DMS114 treated with DMSO at 0.1 percent for 48 hours (cell line): ENCODE measurements at regions not wholly inside any gene's neighbourhood (a gene's known extent, or its start where the extent isn't known, plus 50 kb on each side); places are given as distances from the start of the nearest gene placed in this dataset.
"Not testable (repeated sequence)": the region's sequence is repeated elsewhere in the genome, so short reads cannot be mapped to it uniquely, and the experiment has no call there.

Source experiments
- DNase-seq: peaks from one replicate; lab custom pipeline; 2025; ENCODE audit not compliant: unreplicated experiment; lab: John Stamatoyannopoulos, UW

DNA sequence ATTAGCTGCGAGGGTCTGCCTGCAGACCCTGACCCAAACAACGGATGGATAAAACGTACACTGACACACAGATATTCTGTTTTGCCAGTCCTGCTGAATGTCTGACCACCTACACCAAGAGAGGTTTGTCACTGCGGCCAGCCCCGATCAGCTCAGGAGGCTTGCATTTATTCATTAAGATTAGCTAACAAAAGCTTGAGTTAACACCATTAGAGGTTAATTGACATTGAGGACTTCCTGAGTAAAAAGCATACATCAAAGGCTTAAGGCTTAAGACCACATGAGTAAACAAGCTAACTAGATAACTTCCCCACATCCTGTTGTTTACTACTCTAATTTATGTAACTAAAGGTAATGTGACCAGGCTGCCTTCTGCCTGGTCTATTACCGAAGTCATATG, 198.1 kb upstream of the TRPC7 start:
- DNase-seq, result no peak

DNA sequence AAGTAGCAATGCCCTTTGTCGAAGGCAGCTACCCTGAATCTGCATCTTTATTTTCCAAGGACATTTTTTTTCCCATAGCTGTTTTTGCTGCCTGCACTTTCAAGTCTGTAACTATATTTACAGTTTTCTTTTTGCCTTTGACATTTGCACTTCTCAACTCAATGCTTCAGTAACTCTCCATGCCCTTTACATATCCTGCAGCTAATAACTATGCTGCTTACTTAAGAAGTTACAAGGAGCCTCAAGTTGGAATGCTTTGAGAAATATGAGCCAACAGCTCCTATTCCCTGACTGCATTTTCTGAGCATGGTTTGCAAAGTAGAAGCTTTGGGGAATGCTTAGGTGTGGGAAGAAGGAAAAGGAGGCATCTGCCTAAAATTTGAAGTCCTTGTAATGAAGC, 194.8 kb upstream of the TRPC7 start:
- DNase-seq, result no peak

DNA sequence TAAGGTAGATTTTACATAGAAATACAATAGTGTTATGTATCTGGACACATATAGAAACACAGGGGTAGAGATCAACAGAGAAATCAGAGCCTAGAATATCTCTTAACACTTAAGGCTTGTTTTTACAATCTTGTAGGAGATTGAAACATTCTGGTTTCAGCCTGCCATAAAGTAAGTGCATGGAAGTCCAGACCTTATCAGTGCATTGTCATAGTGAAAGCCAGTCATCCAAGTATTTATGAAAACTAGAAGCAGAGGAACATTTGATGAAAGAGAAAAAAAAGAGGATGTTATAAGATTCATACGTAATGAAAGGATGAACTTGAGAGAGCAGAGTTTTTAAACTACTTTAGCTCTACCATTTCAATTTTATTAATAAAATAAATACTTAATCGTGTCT, 194.3 kb upstream of the TRPC7 start:
- no peak for DNase-seq

DNA sequence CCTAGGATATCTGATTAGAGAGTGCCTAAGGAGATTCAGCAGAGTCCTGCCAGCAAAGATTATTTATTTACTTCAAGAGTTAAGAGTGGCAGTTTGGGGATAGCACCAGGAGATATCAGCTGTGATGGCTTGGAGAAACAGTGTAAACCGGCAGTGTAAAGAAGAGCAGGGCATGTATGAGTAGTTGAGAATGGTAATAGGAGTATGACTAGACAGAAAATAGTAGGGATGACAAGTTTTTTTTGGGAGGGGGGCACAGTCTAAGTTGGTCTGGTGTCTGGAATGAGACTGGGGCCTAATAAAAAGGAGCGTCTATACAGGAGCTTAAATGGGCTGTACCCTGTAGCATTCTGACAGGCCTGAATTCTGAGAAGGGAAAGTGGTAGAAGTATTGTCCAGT, 181.8 kb upstream of the TRPC7 start:
- DNase-seq, result not testable (repeated sequence)

DNA sequence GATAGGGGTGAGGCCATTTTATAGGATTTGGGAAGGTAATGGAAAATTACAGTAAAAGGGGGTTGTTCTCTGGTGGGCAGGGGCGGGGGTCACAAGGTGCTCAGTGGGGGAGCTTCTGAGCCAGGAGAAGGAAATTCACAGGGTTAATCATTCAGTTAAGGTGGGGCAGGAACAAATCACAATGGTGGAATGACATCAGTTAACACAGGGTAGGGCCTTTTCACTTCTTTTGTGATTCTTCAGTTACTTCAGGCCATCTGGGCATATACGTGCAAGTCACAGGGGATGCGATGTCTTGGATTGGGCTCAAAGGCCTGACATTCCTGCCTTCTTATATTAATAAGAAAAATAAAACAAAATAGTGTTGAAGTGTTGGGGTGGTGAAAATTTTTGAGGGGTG, 181.1 kb upstream of the TRPC7 start:
- not testable (repeated sequence) for DNase-seq

DNA sequence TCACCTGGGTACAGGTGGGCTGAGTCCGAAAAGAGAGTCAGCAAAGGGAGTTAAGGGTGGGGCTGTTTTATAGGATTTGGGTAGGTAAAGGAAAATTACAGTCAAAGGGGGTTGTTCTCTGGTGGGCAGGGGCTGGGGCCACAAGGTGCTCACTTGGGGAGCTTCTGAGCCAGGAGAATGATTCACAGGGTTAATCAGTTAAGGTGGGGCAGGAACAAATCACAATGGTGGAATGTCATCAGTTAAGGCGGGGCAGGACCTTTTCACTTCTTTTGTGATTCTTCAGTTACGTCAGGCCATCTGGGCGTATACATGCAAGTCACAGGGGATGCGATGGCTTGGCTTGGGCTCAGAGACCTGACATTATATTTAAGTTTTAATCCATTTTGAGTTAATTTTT, 179.7 kb upstream of the TRPC7 start:
- not testable (repeated sequence) for DNase-seq

DNA sequence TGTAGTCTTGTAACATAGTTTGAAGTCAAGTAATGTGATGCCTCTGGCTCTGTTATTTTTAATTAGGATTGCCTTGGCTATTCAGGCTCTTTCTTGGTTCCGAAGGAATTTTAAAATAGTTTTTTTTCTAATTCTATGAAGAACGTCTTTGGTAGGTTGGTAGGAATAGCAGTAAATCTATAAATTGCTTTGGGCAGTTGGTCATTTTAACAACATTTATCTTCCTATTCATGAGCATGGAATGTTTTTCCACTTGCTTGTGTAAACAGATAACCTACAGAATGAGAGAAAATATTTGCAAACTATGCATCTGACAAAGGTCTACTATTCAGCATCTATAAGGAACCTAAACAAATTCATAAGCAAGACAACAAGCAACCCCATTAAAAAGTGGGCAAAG, 173.2 kb upstream of the TRPC7 start:
- DNase-seq, result no peak

DNA sequence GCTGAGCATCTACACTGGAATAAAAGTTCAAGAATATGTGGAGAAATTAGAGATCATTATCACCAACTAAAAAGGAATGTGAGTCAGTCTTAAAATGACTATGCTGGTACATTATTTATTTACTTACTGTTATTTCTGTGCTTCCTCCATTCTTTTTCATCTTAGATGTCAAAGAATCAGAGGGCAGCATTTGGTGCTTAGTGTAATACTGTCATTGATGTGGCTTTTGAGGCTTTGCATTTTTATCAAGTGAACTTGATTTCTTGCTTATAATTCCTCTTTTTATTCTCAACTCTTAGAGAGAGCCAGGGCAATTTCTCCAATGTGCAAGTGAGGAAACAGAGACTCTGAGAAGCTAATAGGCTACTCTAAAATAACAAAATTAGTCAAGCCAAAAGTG, 163.7 kb upstream of the TRPC7 start:
- no peak for DNase-seq

DNA sequence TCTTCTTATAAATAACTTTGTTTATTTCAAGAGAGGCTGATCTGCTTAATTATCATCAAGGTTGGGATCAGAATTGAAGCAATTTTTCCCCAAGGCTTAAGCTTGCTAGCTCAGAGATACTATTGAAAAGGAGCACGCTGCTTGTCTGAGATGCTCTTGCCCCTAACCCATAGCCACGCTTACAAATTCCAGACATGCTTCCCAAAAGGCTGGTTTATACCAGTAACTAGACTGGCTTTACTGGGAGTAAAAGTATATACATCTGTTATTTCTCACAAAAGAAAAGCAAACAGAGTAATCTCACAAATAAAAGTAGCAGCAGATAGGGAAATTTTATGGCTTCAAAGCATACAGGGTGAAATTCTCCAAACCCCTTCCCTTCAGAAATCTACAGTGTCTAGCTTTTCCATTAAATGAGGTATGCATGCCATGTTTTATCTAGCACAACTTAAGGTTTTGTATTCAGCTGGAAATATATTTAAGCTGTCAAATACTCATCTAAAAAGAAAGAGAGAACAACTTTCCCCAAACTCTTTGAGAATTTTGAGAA, 163.2 kb upstream of the TRPC7 start:
- no peak for DNase-seq

DNA sequence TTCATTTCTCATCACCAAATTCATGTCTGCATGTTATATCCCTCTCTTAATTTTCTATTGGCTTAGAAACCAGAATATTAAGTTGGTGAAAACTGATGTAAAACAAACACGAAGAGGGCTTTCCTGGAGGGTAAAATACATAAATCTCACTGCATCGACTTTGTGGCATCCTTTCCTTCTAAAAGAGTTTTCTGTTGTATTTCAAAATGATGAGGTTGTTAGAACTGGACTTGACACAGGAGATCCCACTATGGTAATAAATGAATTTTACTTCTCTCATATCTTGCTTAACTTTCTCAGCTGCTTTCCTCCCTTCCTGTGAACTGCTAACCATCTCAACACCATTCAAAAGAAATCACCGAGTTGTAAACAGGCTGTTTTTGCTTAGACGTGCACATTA, 162.0 kb upstream of the TRPC7 start:
- DNase-seq, result no peak

DNA sequence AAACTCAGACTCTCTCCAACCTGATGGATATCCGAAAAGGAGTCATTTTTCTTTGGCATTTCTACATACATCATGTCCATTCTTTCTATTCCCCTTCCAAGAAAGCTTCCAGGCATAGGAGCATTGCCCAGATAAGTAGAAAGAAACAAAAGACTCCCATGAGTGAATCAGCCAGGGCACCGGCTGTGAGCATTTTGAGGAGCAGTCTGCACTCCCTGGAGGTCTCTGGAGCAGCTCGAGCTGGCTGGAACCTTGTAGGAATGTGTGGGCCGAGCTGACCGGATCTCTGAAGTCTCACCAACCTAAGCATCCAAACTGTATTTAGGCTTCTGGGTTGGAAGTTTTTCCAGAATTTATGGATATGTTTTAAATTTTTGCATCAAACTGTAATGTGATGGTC, 161.4 kb upstream of the TRPC7 start:
- no peak for DNase-seq

DNA sequence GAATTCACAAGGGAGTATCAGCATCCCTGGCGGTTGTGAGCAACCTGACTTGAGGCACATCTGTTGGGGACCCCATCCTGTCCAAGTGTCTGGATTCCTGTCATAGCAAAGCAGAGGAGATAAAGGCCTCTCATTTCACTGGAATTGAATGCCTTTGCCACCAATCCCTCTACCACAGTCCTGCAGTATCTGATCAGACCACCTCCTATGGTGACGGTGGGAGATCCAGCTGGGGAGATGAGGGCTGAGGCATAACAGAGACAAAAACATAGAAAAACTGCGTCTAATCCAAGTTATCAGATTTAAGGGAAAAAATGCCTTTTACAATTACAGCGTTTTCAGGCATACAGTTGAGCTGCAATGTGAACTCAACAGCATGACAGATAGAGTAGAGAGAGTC, 160.7 kb upstream of the TRPC7 start:
- DNase-seq, result no peak

DNA sequence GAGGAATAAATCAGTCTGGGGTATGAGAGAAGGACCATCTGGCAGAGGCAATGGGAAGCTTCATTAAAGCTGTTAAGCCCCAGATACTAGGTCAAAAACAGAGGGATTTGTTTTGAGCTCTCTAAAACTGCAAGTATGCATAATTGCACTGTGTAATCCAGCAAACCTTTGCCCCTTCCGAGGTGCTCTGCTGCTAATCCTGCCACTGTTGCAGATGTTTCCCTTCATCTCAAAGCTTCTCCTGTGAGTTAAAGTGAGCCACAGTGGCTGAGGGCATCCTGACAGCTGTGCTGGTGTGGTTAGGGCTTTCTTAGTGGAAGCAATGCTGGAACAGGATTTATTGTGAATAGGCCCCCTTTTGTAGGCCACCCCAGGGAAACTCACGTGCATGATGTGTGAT, 160.3 kb upstream of the TRPC7 start:
- DNase-seq, result no peak

DNA sequence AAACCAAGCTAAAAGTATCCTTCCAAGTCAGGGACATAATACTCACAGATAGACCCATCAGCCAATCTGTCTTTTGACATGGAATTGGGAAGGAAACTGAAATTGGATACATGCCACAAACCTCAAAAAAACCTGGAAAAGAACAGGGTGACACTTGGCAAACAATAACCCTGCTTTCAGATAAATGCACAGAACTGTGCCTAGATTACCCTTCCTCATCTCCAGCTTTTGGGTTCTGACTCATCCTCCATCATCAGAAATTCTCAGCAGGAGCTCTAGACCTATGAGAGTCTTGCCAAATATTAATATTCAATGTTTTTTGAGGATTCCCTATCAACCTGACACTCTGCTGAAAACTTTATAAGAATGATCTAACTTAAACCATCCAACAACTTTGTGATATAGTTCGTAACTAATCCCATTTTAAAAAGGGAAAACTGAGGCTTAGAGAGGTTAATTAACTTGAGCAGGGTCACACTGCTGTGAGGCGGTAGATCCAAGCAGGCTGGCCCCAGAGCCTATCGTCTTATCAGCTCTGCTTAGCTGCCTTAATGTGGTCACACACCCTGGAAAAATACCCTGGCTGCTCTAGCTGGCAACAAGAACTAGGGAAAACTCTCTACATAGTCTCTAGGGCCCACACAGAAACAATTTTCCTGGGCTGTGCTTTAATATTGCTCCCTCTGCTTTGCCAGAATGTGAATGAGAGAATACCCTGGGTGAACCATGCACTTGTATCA, 157.0 kb upstream of the TRPC7 start:
- DNase-seq, result no peak

DNA sequence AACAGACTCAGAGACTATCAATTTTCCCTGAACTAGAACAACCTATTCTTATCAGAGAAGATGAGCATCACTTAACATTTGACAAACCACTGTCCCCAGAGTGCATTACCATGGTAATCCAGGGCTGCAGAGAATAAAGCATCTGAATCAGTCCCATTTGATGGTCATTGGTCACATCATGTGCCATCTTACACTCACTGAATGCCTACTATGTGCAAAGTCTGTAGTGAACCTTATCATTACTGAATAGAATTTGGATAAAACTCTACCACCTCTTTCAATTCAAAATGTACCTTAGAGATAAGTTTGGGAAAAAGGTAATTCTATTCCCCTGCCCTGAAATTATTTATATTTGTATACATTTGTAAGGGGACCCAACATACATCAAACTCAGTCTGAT, 156.4 kb upstream of the TRPC7 start:
- DNase-seq, result no peak

DNA sequence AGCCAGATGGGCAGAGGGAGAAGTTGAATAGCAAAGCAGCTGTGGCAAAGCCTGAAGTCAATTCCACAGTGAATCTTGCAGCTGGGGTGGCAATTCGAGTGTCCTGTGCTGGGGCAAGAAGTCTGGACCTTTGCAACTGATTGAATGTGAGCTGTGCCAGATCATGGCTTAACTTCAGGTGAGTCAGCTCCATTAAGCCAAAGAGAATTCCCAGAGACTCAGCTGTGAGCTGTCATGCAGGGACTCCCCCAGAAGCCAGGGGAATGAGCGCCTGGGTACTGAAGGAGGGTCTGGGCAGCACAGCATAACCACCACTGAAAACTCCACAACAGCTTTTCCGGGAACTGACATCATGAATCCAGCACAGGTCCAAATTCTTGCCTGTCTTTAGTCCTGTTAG, 153.5 kb upstream of the TRPC7 start:
- no peak for DNase-seq

DNA sequence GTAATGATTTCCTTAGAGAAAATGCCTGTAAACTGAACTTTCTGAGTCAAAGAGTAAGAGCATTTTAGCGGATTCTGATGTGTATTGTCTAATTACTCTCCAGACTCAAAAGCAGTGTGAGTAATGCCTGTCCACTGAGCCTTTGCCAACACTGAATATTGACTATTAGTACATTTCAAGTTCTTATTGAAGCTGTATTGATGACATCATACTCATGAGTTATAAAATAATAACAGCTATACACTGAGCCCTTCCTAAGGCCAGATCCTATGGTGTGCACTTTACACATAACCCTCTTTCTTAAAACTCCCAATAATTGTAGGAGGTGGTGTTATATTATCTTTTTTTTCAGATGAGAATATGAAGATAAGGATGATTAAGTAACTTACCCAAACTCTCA, 152.8 kb upstream of the TRPC7 start:
- no peak for DNase-seq

DNA sequence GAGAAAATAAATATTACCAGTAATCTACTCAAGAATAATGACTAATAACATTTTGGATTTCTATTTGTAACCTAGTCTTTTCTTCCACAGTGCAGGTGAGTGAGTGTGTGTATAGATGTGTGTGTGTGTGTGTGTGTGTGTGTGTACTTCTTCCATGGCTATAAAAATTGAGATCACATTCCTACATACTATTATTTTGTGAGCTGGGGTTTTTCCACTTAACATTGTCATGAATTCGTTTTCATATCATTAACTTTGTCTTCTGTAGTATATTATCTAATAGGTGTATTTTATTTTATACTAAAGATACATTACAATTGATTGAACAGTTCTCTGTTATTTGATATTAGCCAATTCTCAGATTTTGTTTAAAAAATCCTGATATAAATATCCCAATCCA, 152.4 kb upstream of the TRPC7 start:
- DNase-seq, result no peak

DNA sequence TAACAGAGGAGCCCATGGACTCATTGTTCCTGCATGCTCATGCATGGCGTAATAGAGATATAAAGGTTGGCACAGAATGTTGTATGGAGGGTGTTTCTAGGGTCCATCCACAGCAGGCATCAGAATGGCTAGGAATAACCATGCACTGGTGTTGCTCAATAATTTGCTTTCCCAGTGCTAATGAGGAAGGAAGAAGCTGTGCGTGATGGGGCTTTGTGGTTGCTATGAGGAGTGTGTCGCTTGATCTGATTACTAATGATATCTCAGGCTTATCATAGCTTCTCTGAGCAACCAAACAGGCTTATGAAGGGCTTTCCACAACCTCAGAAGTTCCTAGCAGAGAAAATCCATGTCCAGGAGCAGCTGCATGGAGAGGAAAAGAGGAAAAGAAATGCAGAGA, 151.3 kb upstream of the TRPC7 start:
- DNase-seq, result no peak

DNA sequence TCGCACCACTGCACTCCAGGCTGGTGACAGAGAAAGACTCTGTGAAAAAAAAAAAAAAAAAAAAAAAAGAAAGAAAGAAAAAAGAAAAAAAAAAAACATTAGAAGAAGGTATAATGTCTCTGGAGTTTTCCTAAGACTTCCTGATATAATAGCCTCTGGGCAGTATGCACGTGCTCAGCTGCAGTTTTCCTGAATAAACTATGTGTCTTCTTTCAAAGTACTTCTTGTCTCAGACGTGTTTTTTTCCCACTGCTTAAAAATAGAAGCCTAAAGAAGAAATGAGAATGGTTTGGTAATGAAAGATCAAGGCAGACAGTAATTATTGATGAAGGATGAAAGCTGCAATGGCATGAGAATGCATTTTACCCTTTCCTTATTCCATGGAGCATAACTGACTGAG, 148.1 kb upstream of the TRPC7 start:
- DNase-seq, result no peak

DNA sequence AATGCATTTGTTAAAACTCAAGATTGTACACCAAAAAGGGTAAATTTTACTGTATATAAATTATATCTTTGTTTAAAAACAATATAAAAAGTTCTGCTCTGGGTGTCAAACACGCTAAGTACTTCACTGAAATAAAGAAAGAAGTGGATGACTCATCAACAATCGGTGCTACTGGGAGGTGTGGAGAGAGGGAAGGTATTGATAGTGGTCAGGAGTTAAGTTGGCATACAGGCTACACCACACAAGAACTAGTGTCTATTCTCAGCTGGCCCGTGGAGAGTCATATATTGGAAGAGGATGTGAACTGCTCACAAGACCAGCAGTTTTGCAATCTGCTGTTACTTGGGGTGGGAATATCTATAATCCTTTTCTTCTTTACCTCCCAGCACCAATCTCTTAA, 145.7 kb upstream of the TRPC7 start:
- DNase-seq, result no peak

DNA sequence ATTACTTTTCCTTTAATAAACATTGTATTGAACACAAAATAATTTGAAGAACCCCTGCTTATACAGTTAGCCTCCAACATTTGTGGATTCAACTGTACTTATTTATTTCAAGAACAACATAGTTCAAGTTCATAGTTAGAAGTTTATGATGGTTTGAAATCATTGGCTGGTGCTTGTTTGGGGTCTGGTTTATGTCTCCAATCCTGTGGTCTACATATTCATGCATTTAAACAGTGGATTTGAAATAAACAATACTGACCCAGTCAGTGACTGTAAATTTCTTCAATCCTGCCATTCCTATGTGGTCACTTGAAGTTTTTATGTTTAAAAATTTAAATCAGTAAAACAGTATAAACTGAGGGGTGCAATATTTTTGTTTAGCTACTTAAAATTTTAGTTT, 145.1 kb upstream of the TRPC7 start:
- DNase-seq, result no peak

DNA sequence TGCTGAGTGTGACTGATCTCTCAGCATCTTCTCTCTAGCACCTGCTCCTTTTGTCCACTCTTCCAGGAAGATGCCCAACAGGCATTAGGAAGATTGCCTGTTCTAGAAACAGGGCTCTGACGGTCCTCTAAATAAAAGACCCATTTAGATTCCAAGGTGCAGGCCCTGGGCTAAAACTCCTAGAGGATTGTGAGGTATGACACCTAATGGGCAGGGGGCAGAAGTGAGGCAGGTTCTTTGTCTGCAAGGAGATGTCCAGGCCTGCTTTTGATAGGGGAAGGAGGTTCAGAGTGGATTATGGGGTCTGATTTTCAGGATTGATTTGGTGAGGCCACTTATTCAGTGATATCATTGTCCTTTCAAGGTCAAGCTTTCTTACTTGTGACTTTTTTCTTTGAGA, 140.8 kb upstream of the TRPC7 start:
- no peak for DNase-seq
